A549 (cell line): ENCODE measurements at regions not wholly inside any gene's neighbourhood (a gene's known extent, or its start where the extent isn't known, plus 50 kb on each side); places are given as distances from the start of the nearest gene placed in this dataset.
"Not testable (repeated sequence)": the region's sequence is repeated elsewhere in the genome, so short reads cannot be mapped to it uniquely, and the experiment has no call there.

Source experiments
- ATAC-seq, 2 experiments: fragments of 200-7000 bp in 1 of 2; fragments of >200 bp in 1 of 2; cut with Nextera tagmentation in 1 of 2; cut with Tn5 transposase in 1 of 2; 3 replicates each; pipeline versions ENCODE4 v1.8.0 to v1.9.1; 2018 to 2020; ENCODE audit warnings: mild to moderate bottlenecking in 1 of 2, moderate library complexity in 1 of 2
- CTCF ChIA-PET: fragments of 300-600 bp; sonication (Branson Sonifier 250); formaldehyde crosslinking; extraction: SDS; loops from one replicate; lab custom pipeline; 2021; ENCODE audit warnings: antibody characterized with exemption, inconsistent platforms; lab: Yijun Ruan, JAX
- POLR2A ChIA-PET: fragments of 350-600 bp; formaldehyde crosslinking; extraction: SDS; loops from one replicate; lab custom pipeline; 2021; ENCODE audit warnings: antibody characterized with exemption, inconsistent platforms; lab: Yijun Ruan, JAX
- DNase-seq, 2 experiments: peaks; one replicate each; pipeline versions ENCODE4 v3.0.0 to v3.0.0-alpha.2; 2011 to 2016; ENCODE audit warnings: low read depth in 1 of 2, low spot score in 1 of 2
- FAIRE-seq: peaks from 2 replicates; lab custom pipeline; 2011; peaks lifted over from hg19 to GRCh38; lab: Jason Lieb, UNC
- H3K27ac ChIP-seq, 2 experiments: fragments of >200 bp; sonication (Bioruptor Twin); formaldehyde crosslinking; 3 replicates each; pipeline ENCODE4 v1.5.1; 2016 to 2017
- H3K4me1 ChIP-seq: fragments of >200 bp; sonication (Bioruptor Twin); formaldehyde crosslinking; 3 replicates; pipeline ENCODE4 v1.6.1; 2016
- H3K4me2 ChIP-seq: fragments of >200 bp; sonication (Bioruptor Twin); formaldehyde crosslinking; 3 replicates; pipeline ENCODE4 v1.6.1; 2016
- H3K4me3 ChIP-seq: fragments of >200 bp; sonication (Bioruptor Twin); formaldehyde crosslinking; 3 replicates; pipeline ENCODE4 v1.5.1; 2016
- H3K9me3 ChIP-seq: fragments of >200 bp; sonication (Bioruptor Twin); formaldehyde crosslinking; 3 replicates; pipeline ENCODE4 v1.6.1; 2016
- BCL3 ChIP-seq: fragments of >200 bp; sonication (Bioruptor Twin); formaldehyde crosslinking; IDR thresholded peaks from 3 replicates; pipeline ENCODE4 v1.6.1; 2016
- CHD2 ChIP-seq: fragments of 150-350 bp; IDR thresholded peaks from 2 replicates; pipeline ENCODE4 v1.6.1; 2014; ENCODE audit warnings: low read length; ENCODE audit not compliant: partially characterized antibody
- CHD4 ChIP-seq: fragments of 200-600 bp; sonication (generic); IDR thresholded peaks from 2 replicates; pipeline ENCODE4 v1.6.1; 2016; ENCODE audit warnings: antibody characterized with exemption, mild to moderate bottlenecking, borderline replicate concordance
- CTCF ChIP-seq: fragments of >200 bp; sonication (Bioruptor Twin); formaldehyde crosslinking; IDR thresholded peaks from 3 replicates; pipeline ENCODE4 v1.5.1; 2016
- EHF ChIP-seq: fragments of 250-450 bp; sonication (Bioruptor Pico); IDR thresholded peaks from 2 replicates; pipeline ENCODE4 v1.5.0; 2020; ENCODE audit warnings: mild to moderate bottlenecking
- FOSB ChIP-seq: fragments of 250-450 bp; sonication (Bioruptor Pico); IDR thresholded peaks from 2 replicates; pipeline ENCODE4 v1.5.0; 2020; ENCODE audit warnings: mild to moderate bottlenecking, moderate library complexity
- FOSL2 ChIP-seq, 2 experiments: fragments of 450-650 bp in 1 of 2; fragments of >200 bp in 1 of 2; sonication (Bioruptor Twin) in 1 of 2; formaldehyde crosslinking; IDR thresholded peaks; 2 replicates each; pipeline versions ENCODE4 v1.5.0 to v1.6.1; 2016 to 2020; ENCODE audit warnings: mild to moderate bottlenecking in 1 of 2, moderate library complexity in 1 of 2
- GATA3 ChIP-seq: IDR thresholded peaks from 2 replicates; pipeline ENCODE4 v1.6.1; 2012; ENCODE audit warnings: borderline replicate concordance
- HOXB5 ChIP-seq: fragments of 250-450 bp; sonication (Bioruptor Pico); IDR thresholded peaks from 2 replicates; pipeline ENCODE4 v1.5.0; 2020; ENCODE audit warnings: mild to moderate bottlenecking, moderate library complexity
- JUN ChIP-seq, 2 experiments: fragments of >200 bp; sonication (Bioruptor Twin); formaldehyde crosslinking; IDR thresholded peaks; 2 replicates in 1 of 2; 3 replicates in 1 of 2; pipeline ENCODE4 v1.6.1; 2016 to 2017
- JUNB ChIP-seq: fragments of >200 bp; sonication (Bioruptor Twin); formaldehyde crosslinking; IDR thresholded peaks from 2 replicates; pipeline ENCODE4 v1.6.1; 2016
- MAFK ChIP-seq: fragments of 450-650 bp; IDR thresholded peaks from 2 replicates; pipeline ENCODE4 v1.6.1; 2014; ENCODE audit not compliant: partially characterized antibody
- MAX ChIP-seq: IDR thresholded peaks from 2 replicates; pipeline ENCODE4 v1.6.1; 2012
- MAZ ChIP-seq: fragments of 150-350 bp; IDR thresholded peaks from 2 replicates; pipeline ENCODE4 v1.6.1; 2014; ENCODE audit warnings: antibody characterized with exemption, low read depth, low read length, borderline replicate concordance
- MYC ChIP-seq: IDR thresholded peaks from 2 replicates; pipeline ENCODE4 v1.6.1; 2012; ENCODE audit warnings: mild to moderate bottlenecking, inconsistent platforms, low read length, improper control_type of control experiment, borderline replicate concordance
- PBX3 ChIP-seq: IDR thresholded peaks from 2 replicates; pipeline ENCODE4 v1.6.1; 2012
- POLR2AphosphoS2 ChIP-seq: conservative IDR thresholded peaks from 2 replicates; pipeline ENCODE4 v1.6.1; 2012; ENCODE audit warnings: low read length, improper control_type of control experiment, inconsistent platforms
- RAD21 ChIP-seq, 2 experiments: fragments of >200 bp in 1 of 2; sonication (Bioruptor Twin) in 1 of 2; formaldehyde crosslinking in 1 of 2; IDR thresholded peaks in 1 of 2; conservative IDR thresholded peaks in 1 of 2; 2 replicates in 1 of 2; 3 replicates in 1 of 2; pipeline ENCODE4 v1.6.1; 2012 to 2018; ENCODE audit warnings: inconsistent platforms in 1 of 2
- RFX5 ChIP-seq: fragments of 450-650 bp; IDR thresholded peaks from 2 replicates; pipeline ENCODE4 v1.7.1; 2014; ENCODE audit warnings: antibody characterized with exemption, mild to moderate bottlenecking, moderate library complexity
- SMC3 ChIP-seq: fragments of >200 bp; sonication (Bioruptor Twin); formaldehyde crosslinking; IDR thresholded peaks from 3 replicates; pipeline ENCODE4 v1.6.1; 2018; ENCODE audit warnings: inconsistent platforms
- TFCP2L1 ChIP-seq: fragments of 250-450 bp; sonication (Bioruptor Pico); IDR thresholded peaks from 2 replicates; pipeline ENCODE4 v1.5.0; 2021; ENCODE audit warnings: mild to moderate bottlenecking
- USF2 ChIP-seq: fragments of 450-650 bp; IDR thresholded peaks from 2 replicates; pipeline ENCODE4 v1.6.1; 2014; ENCODE audit warnings: antibody characterized with exemption
- ZSCAN20 ChIP-seq: fragments of 250-450 bp; sonication (Bioruptor Pico); IDR thresholded peaks from 2 replicates; pipeline ENCODE4 v1.8.0; 2022; ENCODE audit warnings: mild to moderate bottlenecking, moderate library complexity
- WGBS: methylation state at CpG from one replicate; pipeline ENCODE4 v1.1.6; 2017; ENCODE audit errors: missing lambda C conversion rate; 5-methylcytosine and 5-hydroxymethylcytosine counted together

- TF ChIP-seq BCL3 = no peak
These were observed 87.7 kb upstream of the UFL1 start (continued) for GRCh38 chr6:96433950-96434349.

GRCh38 chr6:96436398-96436797, 85.2 kb upstream of the UFL1 start:
- POLR2A ChIA-PET = no interaction called here
- ATAC-seq = no peak
- TF ChIP-seq JUN (IDR thresholded peaks at IDR 0.05) (no peak), CHD2 (no peak), MAX (no peak), MAZ (no peak), PBX3 (no peak), MAFK (no peak), EHF (no peak), RFX5 (no peak), MYC (no peak), SMC3 (no peak)
- CTCF ChIA-PET = no interaction called here
- Histone ChIP-seq H3K9me3 (no peaks in the 10 kb centered on the region), H3K27ac (no peak overlapping the region), H3K4me2 (no peak overlapping the region), H3K4me1 (no peaks in the 10 kb centered on the region), H3K4me3 (no peak overlapping the region)
- no peak for DNase-seq
- 7% methylated on average over 4 of the region's 4 CpGs for WGBS
- no peak for FAIRE-seq

- not testable (repeated sequence) for H3K27ac ChIP-seq
These were observed 84.4 kb upstream of the UFL1 start for GRCh38 chr6:96437228-96437627.

GRCh38 chr6:96450082-96450769, 71.4 kb upstream of the UFL1 start:
- CTCF ChIA-PET = no interaction called here
- Histone ChIP-seq H3K27ac (no peak overlapping the region), H3K4me1 (no peaks in the 10 kb centered on the region), H3K4me3 (no peak overlapping the region), H3K9me3 (no peaks in the 10 kb centered on the region), H3K4me2 (no peak overlapping the region)
- POLR2A ChIA-PET = no interaction called here
- no peak for ATAC-seq
- no peak for DNase-seq
- 13% methylated on average over 5 of the region's 5 CpGs for WGBS
- FAIRE-seq = no peak
- TF ChIP-seq JUNB = no peak
- no peak for TF ChIP-seq USF2
- no peak for TF ChIP-seq FOSB (CRISPR knock-in tag)
- TF ChIP-seq CHD4 = no peak
- TF ChIP-seq JUN (IDR thresholded peaks at IDR 0.05) = no peak
- TF ChIP-seq CHD2 = no peak
- no peak for TF ChIP-seq MAFK
- TF ChIP-seq, all 56 proteins: peak for 0

More at GRCh38 chr6:96437228-96437627, 84.4 kb upstream of the UFL1 start:
- ATAC-seq, H3K9me3 ChIP-seq, H3K4me2 ChIP-seq, POLR2A ChIA-PET, H3K4me1 ChIP-seq, DNase-seq, CTCF ChIA-PET, FAIRE-seq, H3K4me3 ChIP-seq: not testable (repeated sequence)
- WGBS = 20% methylated on average over 4 of the region's 6 CpGs

GRCh38 chr6:96450770-96451130, 70.9 kb upstream of the UFL1 start:
- FAIRE-seq = no peak

More at GRCh38 chr6:96450770-96451130, 70.9 kb upstream of the UFL1 start:
- DNase-seq (no peak), ATAC-seq (no peak)
- CTCF ChIA-PET = no interaction called here
- Histone ChIP-seq H3K4me1 (no peaks in the 10 kb centered on the region), H3K4me3 (no peak overlapping the region), H3K9me3 (no peaks in the 10 kb centered on the region), H3K4me2 (no peak overlapping the region), H3K27ac (no peak overlapping the region)
- TF ChIP-seq POLR2AphosphoS2 = no peak
- TF ChIP-seq USF2 = no peak
- no peak for TF ChIP-seq CTCF
- TF ChIP-seq GATA3 = no peak
- TF ChIP-seq TFCP2L1 (CRISPR knock-in tag) = no peak
- no peak for TF ChIP-seq RAD21 (conservative IDR thresholded peaks at IDR 0.05 in 1 of 2, IDR thresholded peaks at IDR 0.05 in 1 of 2)
- TF ChIP-seq ZSCAN20 (CRISPR knock-in tag) = no peak
- no peak for TF ChIP-seq HOXB5 (CRISPR knock-in tag)
- TF ChIP-seq JUN (IDR thresholded peaks at IDR 0.05) = no peak
- no peak for TF ChIP-seq FOSL2 (IDR thresholded peaks at IDR 0.05)
- TF ChIP-seq FOSL2 (CRISPR knock-in tag; IDR thresholded peaks at IDR 0.05) = no peak
- POLR2A ChIA-PET = no interaction called here
